OCI-LY7 (cell line): ENCODE measurements at regions not wholly inside any gene's neighbourhood (a gene's known extent, or its start where the extent isn't known, plus 50 kb on each side); places are given as distances from the start of the nearest gene placed in this dataset.

Experiments used
- BruUV-seq: library from RNA; stranded (reverse); fragments of 400-500 nt; replicated peaks from 2 replicates; lab custom pipeline; 2021; lab: Mats Ljungman, UMichigan
- CTCF ChIA-PET: fragments of 300-600 bp; sonication (Branson Sonifier 250); formaldehyde crosslinking; loops from one replicate; lab custom pipeline; 2022; ENCODE audit warnings: antibody characterized with exemption; ENCODE audit not compliant: unreplicated experiment; lab: Charles Lee
- POLR2A ChIA-PET: fragments of 300-600 bp; sonication (Branson Sonifier 250); formaldehyde crosslinking; loops from one replicate; lab custom pipeline; 2022; ENCODE audit warnings: antibody characterized with exemption; lab: Charles Lee
- DNase-seq: peaks from one replicate; pipeline ENCODE4 v3.0.0-alpha.2; 2015; ENCODE audit warnings: low spot score
- H2AFZ ChIP-seq: fragments of 200-600 bp; sonication (generic), shearing (Covaris generic); 2 replicates; pipeline ENCODE4 v1.6.1; 2014; ENCODE audit warnings: mild to moderate bottlenecking, antibody characterized with exemption, low read length, moderate library complexity
- H3K27ac ChIP-seq: fragments of 200-600 bp; sonication (generic); 2 replicates; pipeline ENCODE4 v1.5.1; 2014; ENCODE audit warnings: mixed run types, low read depth, mild to moderate bottlenecking, moderate library complexity, low read length, inconsistent platforms; ENCODE audit not compliant: poor library complexity, severe bottlenecking
- H3K36me3 ChIP-seq: fragments of 200-600 bp; sonication (generic); 2 replicates; pipeline ENCODE4 v1.6.1; 2014; ENCODE audit warnings: mild to moderate bottlenecking, antibody characterized with exemption, low read length, moderate library complexity, mixed read lengths; ENCODE audit not compliant: insufficient read depth
- H3K4me1 ChIP-seq: fragments of 200-600 bp; sonication (generic); 2 replicates; pipeline ENCODE4 v1.5.1; 2014; ENCODE audit warnings: mild to moderate bottlenecking, low read length; ENCODE audit not compliant: insufficient read depth, poor library complexity, severe bottlenecking
- H3K4me2 ChIP-seq: fragments of 200-600 bp; sonication (generic); 2 replicates; pipeline ENCODE4 v1.6.1; 2014; ENCODE audit warnings: mild to moderate bottlenecking, low read length
- H3K4me3 ChIP-seq: fragments of 200-600 bp; sonication (generic); 2 replicates; pipeline ENCODE4 v1.5.1; 2014; ENCODE audit warnings: mild to moderate bottlenecking, low read depth, low read length; ENCODE audit not compliant: poor library complexity, severe bottlenecking
- H3K79me2 ChIP-seq: fragments of 200-600 bp; sonication (generic); 2 replicates; pipeline ENCODE4 v1.6.1; 2016; ENCODE audit warnings: low read depth, mild to moderate bottlenecking, low read length, moderate library complexity, mixed read lengths; ENCODE audit not compliant: insufficient read depth
- H3K9me2 ChIP-seq: fragments of 200-600 bp; sonication (generic); 2 replicates; pipeline ENCODE4 v1.6.1; 2016; ENCODE audit warnings: mild to moderate bottlenecking, low read length, mixed read lengths; ENCODE audit not compliant: insufficient read depth
- H3K9me3 ChIP-seq: fragments of 200-600 bp; sonication (generic); 2 replicates; pipeline ENCODE4 v1.6.1; 2014; ENCODE audit warnings: mild to moderate bottlenecking, mixed run types, low read length, mixed read lengths
- H4K20me1 ChIP-seq: fragments of 200-600 bp; sonication (generic); 2 replicates; pipeline ENCODE4 v1.6.1; 2014; ENCODE audit warnings: mild to moderate bottlenecking, antibody characterized with exemption, low read length, moderate library complexity, mixed read lengths; ENCODE audit not compliant: insufficient read depth
- CTCF ChIP-seq: fragments of 200-600 bp; sonication (generic); conservative IDR thresholded peaks from 2 replicates; pipeline ENCODE4 v1.5.1; 2014; ENCODE audit warnings: mild to moderate bottlenecking, antibody characterized with exemption, low read length, moderate library complexity, mixed read lengths
- EZH2phosphoT487 ChIP-seq: fragments of 200-600 bp; sonication (generic); IDR thresholded peaks from 2 replicates; pipeline ENCODE4 v1.6.1; 2018; ENCODE audit warnings: low read depth, borderline replicate concordance, mild to moderate bottlenecking, mixed run types, antibody characterized with exemption, low read length, moderate library complexity, mixed read lengths
- intact Hi-C: fragments of 100-400 bp; cut with micrococcal nuclease; formaldehyde crosslinking; loops from one replicate; pipeline ENCODE4 v1.10.0; 2022; ENCODE audit not compliant: unreplicated experiment

GRCh38 chr2:16587601-16588000 is 78.0 kb downstream of the CYRIA start:
- H4K20me1 ChIP-seq: no peaks in the 10 kb centered on the region
- no peak overlapping the region for H3K4me2 ChIP-seq
- H3K4me1 ChIP-seq: no peaks in the 10 kb centered on the region
- intact Hi-C loops: no loop called here
- H3K4me3 ChIP-seq: no peak overlapping the region
- no peaks in the 10 kb centered on the region for H3K9me2 ChIP-seq
- ChIA-PET CTCF (no interaction called here), POLR2A (interaction anchor here (0.7 to 1.3 kb wide), 2 partner anchors 9 to 33 kb away, joined by 3 read pairs; no protein-coding TSS in a partner anchor)
- H3K9me3 ChIP-seq: no peaks in the 10 kb centered on the region
- no peak overlapping the region for H2AFZ ChIP-seq
- no peak for TF ChIP-seq EZH2phosphoT487
- TF ChIP-seq CTCF: no peak
- 0 out of 2 replicates have a peak, but pooled peaks cover 4% of the 10 kb centered on the region for H3K36me3 ChIP-seq
- DNase-seq: no peak
- BruUV-seq: no TSS peak
- no peaks in the 10 kb centered on the region for H3K79me2 ChIP-seq
- no peak overlapping the region for H3K27ac ChIP-seq

- ChIA-PET CTCF (no interaction called here), POLR2A (no interaction called here)
- H3K79me2 ChIP-seq: no peaks in the 10 kb centered on the region
- no peak overlapping the region for H3K4me2 ChIP-seq
- no TSS peak for BruUV-seq
- no peaks in the 10 kb centered on the region for H3K4me1 ChIP-seq
- no peaks in the 10 kb centered on the region for H3K9me2 ChIP-seq
- TF ChIP-seq EZH2phosphoT487 (no peak), CTCF (no peak)
- H2AFZ ChIP-seq: no peak overlapping the region
- H3K4me3 ChIP-seq: no peak overlapping the region
- H3K27ac ChIP-seq: no peak overlapping the region
- no peaks in the 10 kb centered on the region for H4K20me1 ChIP-seq
- 0 out of 2 replicates have a peak, but pooled peaks cover 4% of the 10 kb centered on the region for H3K36me3 ChIP-seq
- DNase-seq: no peak
- H3K9me3 ChIP-seq: no peaks in the 10 kb centered on the region
- intact Hi-C loops: no loop called here
These were observed 80.7 kb downstream of the CYRIA start for GRCh38 chr2:16584824-16585540.

GRCh38 chr2:16584084-16584483 is 81.5 kb downstream of the CYRIA start:
- Histone ChIP-seq H3K4me2 (no peak overlapping the region), H3K79me2 (no peaks in the 10 kb centered on the region), H3K9me3 (no peaks in the 10 kb centered on the region), H2AFZ (no peak overlapping the region), H4K20me1 (no peaks in the 10 kb centered on the region), H3K4me1 (no peaks in the 10 kb centered on the region), H3K27ac (no peak overlapping the region), H3K4me3 (no peak overlapping the region), H3K36me3 (0 out of 2 replicates have a peak, but pooled peaks cover 4% of the 10 kb centered on the region), H3K9me2 (no peaks in the 10 kb centered on the region)
- no peak for TF ChIP-seq EZH2phosphoT487
- TF ChIP-seq CTCF: no peak
- POLR2A ChIA-PET: no interaction called here
- DNase-seq: no peak
- CTCF ChIA-PET: no interaction called here
- intact Hi-C loops: no loop called here
- no TSS peak for BruUV-seq
